Sigmoid colon (tissue), 3 donors: ENCODE measurements at regions not wholly inside any gene's neighbourhood (a gene's known extent, or its start where the extent isn't known, plus 50 kb on each side); places are given as distances from the start of the nearest gene placed in this dataset.

Experiments used
- CTCF ChIP-seq, 4 experiments: fragments of 450-650 bp in 3 of 4; fragments of 200-600 bp in 1 of 4; IDR thresholded peaks; one replicate each; pipeline ENCODE4 v1.5.1; 2016 to 2019; ENCODE audit warnings: antibody characterized with exemption in 4 of 4, mild to moderate bottlenecking in 3 of 4, moderate library complexity in 2 of 4
- POLR2A ChIP-seq, 2 donors: fragments of 450-650 bp; IDR thresholded peaks; one replicate each; pipeline ENCODE4 v1.6.1; 2016; ENCODE audit warnings: antibody characterized with exemption in 2 of 2, mild to moderate bottlenecking in 2 of 2, moderate library complexity in 2 of 2

- TF ChIP-seq CTCF (IDR thresholded peaks at IDR 0.05) (no peak), POLR2A (IDR thresholded peaks at IDR 0.05) (no peak)
Measured at GRCh38 chr12:107451246-107451645, 234.4 kb upstream of the PWP1 start.
